Nephron progenitor cell (in vitro differentiated cells): ENCODE measurements at regions not wholly inside any gene's neighbourhood (a gene's known extent, or its start where the extent isn't known, plus 50 kb on each side); places are given as distances from the start of the nearest gene placed in this dataset.

Experiments used
- DNase-seq: peaks from one replicate; pipeline ENCODE4 v3.0.0; 2021
- H3K27ac Mint-ChIP-seq: 2 replicates; pipeline ENCODE4 v1.8.0; 2021; ENCODE audit warnings: mild to moderate bottlenecking, moderate library complexity, mixed read lengths
- H3K27me3 Mint-ChIP-seq: 2 replicates; pipeline ENCODE4 v1.8.0; 2021; ENCODE audit warnings: mild to moderate bottlenecking, low read depth, mixed read lengths; ENCODE audit not compliant: poor library complexity
- H3K36me3 Mint-ChIP-seq: 2 replicates; pipeline ENCODE4 v1.8.0; 2021; ENCODE audit warnings: low read depth, mixed read lengths
- H3K4me1 Mint-ChIP-seq: 2 replicates; pipeline ENCODE4 v1.8.0; 2021; ENCODE audit warnings: mixed read lengths
- H3K4me3 Mint-ChIP-seq: 2 replicates; pipeline ENCODE4 v1.8.0; 2021; ENCODE audit warnings: mild to moderate bottlenecking, moderate library complexity, mixed read lengths
- H3K9me3 Mint-ChIP-seq: 2 replicates; pipeline ENCODE4 v1.8.0; 2021; ENCODE audit warnings: mild to moderate bottlenecking, moderate library complexity, mixed read lengths
- CTCF ChIP-seq: fragments of 200-600 bp; sonication (generic); IDR thresholded peaks from 2 replicates; pipeline ENCODE4 v1.5.0; 2021; ENCODE audit warnings: antibody characterized with exemption

GRCh38 chr11:109076870-109077269, 345.1 kb upstream of the C11orf87 start:
- H3K27me3 Mint-ChIP-seq, result no peaks in the 10 kb centered on the region
- no peak for TF ChIP-seq CTCF
- H3K4me3 Mint-ChIP-seq, result no peak overlapping the region
- H3K27ac Mint-ChIP-seq, result no peak overlapping the region
- H3K9me3 Mint-ChIP-seq, result peaks cover 7% of the 10 kb centered on the region
- H3K4me1 Mint-ChIP-seq, result peaks cover 19% of the 10 kb centered on the region
- DNase-seq, result no peak
- H3K36me3 Mint-ChIP-seq, result no peaks in the 10 kb centered on the region

DNA sequence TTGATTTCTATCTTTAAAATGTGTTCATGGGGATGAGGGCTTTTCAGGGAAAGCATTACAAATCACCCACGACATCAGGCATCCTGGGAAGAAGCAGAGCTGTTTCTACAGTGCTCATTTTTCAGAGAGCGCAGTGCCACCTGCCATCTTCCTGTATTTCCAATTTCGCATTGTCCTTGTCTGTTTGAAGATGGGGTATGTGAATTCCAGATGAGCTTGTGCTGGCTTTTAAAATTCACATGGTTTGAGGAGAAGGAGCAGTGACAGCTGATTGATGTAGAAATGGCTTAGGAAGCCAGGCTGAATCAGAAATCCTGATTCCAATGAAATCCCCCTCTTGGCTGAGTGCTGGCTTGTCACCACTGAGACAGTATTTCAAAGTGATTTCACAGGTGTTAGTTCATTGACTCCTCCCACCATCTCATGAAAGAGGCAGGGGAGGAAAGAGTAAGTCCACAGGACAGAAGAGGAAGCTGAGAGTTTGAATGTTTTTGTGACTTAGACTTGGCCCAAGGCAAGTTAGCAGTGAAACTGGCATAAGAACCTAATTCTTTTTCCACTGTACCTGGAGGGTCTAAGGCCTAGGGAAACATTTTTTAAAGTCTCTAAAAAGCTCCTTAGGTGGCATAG, 344.6 kb upstream of the C11orf87 start:
- no peak overlapping the region for H3K27ac Mint-ChIP-seq
- no peak for DNase-seq
- no peaks in the 10 kb centered on the region for H3K27me3 Mint-ChIP-seq
- H3K4me3 Mint-ChIP-seq, result no peak overlapping the region
- peaks cover 19% of the 10 kb centered on the region for H3K4me1 Mint-ChIP-seq
- H3K36me3 Mint-ChIP-seq, result no peaks in the 10 kb centered on the region
- peaks cover 7% of the 10 kb centered on the region for H3K9me3 Mint-ChIP-seq
- TF ChIP-seq CTCF, result no peak

DNA sequence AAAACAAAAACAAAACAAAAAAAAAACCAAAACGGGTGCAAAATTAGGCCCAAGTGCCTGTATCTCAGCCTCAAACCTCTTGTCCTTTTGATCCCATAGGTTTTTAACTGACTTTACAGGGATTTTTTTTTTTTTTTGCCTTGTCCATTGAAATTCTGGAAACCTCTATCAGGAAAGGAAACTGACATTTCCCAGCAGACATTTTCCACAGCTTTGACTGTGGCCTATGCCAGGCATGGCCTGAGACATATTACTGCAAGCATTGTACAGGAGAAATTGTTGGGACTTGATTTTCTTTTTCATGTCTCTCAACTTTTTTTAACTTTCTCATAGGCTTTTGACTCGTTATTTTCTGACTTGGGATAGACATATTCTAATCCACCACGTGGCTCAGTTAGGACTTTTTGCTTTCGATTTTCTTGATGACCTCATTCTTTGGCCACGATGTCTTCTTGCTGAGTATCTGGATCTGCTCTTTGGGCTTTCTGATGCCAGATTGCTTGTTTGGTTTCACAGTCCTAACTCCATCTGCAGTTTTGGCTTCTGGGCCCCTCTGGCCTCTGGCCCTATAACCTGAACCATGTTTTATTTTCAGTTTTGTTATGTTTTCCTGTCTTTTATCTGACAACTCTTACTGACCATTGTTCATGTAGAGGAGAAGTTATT, 336.1 kb upstream of the C11orf87 start:
- no peak for DNase-seq
- H3K36me3 Mint-ChIP-seq, result peaks cover 5% of the 10 kb centered on the region
- no peaks in the 10 kb centered on the region for H3K4me1 Mint-ChIP-seq
- no peak overlapping the region for H3K27ac Mint-ChIP-seq
- TF ChIP-seq CTCF, result no peak
- H3K4me3 Mint-ChIP-seq, result no peak overlapping the region
- H3K9me3 Mint-ChIP-seq, result peaks cover 20% of the 10 kb centered on the region
- no peaks in the 10 kb centered on the region for H3K27me3 Mint-ChIP-seq

DNA sequence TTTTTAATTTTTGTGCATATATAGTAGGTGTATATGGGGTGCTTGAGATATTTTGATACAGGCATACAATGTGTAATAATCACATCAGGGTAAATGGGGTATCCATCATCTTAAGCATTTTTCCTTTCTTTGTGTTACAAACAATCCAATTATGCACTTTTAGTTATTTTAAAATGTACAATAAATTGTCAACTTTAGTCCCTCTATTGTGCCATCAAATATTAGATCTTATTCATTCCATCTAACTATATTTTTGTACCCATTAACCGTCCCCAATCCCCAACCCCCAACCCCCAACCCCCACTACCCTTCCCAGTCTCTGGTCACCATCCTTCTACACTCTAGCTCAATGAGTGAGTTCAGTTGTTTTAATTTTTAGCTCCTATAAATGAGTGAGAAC, 335.1 kb upstream of the C11orf87 start:
- no peaks in the 10 kb centered on the region for H3K27me3 Mint-ChIP-seq
- H3K36me3 Mint-ChIP-seq, result peaks cover 5% of the 10 kb centered on the region
- TF ChIP-seq CTCF, result no peak
- peaks cover 20% of the 10 kb centered on the region for H3K9me3 Mint-ChIP-seq
- H3K4me1 Mint-ChIP-seq, result no peaks in the 10 kb centered on the region
- H3K27ac Mint-ChIP-seq, result no peak overlapping the region
- no peak for DNase-seq
- H3K4me3 Mint-ChIP-seq, result no peak overlapping the region

DNA sequence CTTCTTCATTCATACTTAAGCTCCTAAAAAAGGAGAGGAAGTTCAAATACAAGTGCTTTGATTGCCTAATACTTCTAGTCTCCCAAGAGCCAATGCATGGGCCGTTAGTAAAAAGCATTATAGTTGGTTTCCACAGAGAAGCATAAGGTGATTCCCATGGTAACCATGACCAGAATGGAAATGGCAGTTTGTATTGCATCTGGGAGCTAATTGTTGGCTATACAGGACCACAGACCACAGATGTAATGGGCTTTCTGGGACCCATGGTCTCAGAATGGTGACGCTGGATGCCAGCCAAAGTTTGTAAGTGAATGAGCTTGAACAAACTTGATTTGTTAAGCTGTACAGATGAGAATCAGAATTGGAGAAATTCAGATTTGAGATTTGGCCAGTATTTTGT, 333.9 kb upstream of the C11orf87 start:
- DNase-seq, result no peak
- peaks cover 5% of the 10 kb centered on the region for H3K36me3 Mint-ChIP-seq
- H3K9me3 Mint-ChIP-seq, result peaks cover 20% of the 10 kb centered on the region
- no peak overlapping the region for H3K27ac Mint-ChIP-seq
- no peaks in the 10 kb centered on the region for H3K4me1 Mint-ChIP-seq
- no peaks in the 10 kb centered on the region for H3K27me3 Mint-ChIP-seq
- TF ChIP-seq CTCF, result no peak
- H3K4me3 Mint-ChIP-seq, result no peak overlapping the region

DNA sequence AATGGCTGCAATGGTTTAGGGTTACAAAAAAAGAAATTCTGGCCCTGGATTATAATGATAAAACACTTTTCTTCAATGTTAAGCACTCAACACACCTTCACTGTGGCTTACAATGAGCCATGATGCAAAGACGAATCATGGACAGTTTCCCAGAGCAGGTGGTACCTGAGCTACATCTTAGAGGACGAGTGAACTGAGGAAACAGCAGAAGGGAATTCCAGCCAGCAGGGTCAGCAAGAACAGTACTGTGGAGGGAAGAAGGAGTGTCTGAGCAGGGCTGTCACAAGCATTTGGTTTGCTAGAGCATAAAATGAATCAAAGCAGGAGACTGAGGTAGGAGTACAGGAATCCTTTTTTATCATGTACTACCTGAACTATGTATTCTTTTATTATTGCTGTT, 332.8 kb upstream of the C11orf87 start:
- peaks cover 15% of the 10 kb centered on the region for H3K9me3 Mint-ChIP-seq
- H3K4me3 Mint-ChIP-seq, result no peak overlapping the region
- no peak overlapping the region for H3K27ac Mint-ChIP-seq
- TF ChIP-seq CTCF, result no peak
- H3K4me1 Mint-ChIP-seq, result no peaks in the 10 kb centered on the region
- no peaks in the 10 kb centered on the region for H3K27me3 Mint-ChIP-seq
- H3K36me3 Mint-ChIP-seq, result peaks cover 1% of the 10 kb centered on the region
- DNase-seq, result no peak
